Dedifferentiated amniotic fluid mesenchymal stem cell (primary cell): ENCODE measurements at regions not wholly inside any gene's neighbourhood (a gene's known extent, or its start where the extent isn't known, plus 50 kb on each side); places are given as distances from the start of the nearest gene placed in this dataset.
"Not testable (repeated sequence)": the region's sequence is repeated elsewhere in the genome, so short reads cannot be mapped to it uniquely, and the experiment has no call there.

Experiments used
- DNase-seq: peaks from one replicate; pipeline ENCODE4 v3.0.0-alpha.2; 2016; ENCODE audit errors: extremely low spot score

- DNase-seq: no peak
These were observed 614.2 kb upstream of the COBL start for GRCh38 chr7:51930834-51931233.

GRCh38 chr7:51929818-51930217 is 613.2 kb upstream of the COBL start:
- no peak for DNase-seq

GRCh38 chr7:51927738-51928137 is 611.1 kb upstream of the COBL start:
- no peak for DNase-seq

GRCh38 chr7:51918581-51918980 is 602.0 kb upstream of the COBL start:
- no peak for DNase-seq

- no peak for DNase-seq
These were observed 584.9 kb upstream of the COBL start for GRCh38 chr7:51901489-51901840.

- not testable (repeated sequence) for DNase-seq
These were observed 584.3 kb upstream of the COBL start for GRCh38 chr7:51900755-51901488.

GRCh38 chr7:51899611-51900010 is 583.0 kb upstream of the COBL start:
- DNase-seq: no peak

GRCh38 chr7:51882412-51882811 is 565.8 kb upstream of the COBL start:
- no peak for DNase-seq

GRCh38 chr7:51881309-51881708 is 564.7 kb upstream of the COBL start:
- no peak for DNase-seq

GRCh38 chr7:51878865-51879264 is 562.3 kb upstream of the COBL start:
- DNase-seq: no peak

- DNase-seq: no peak
These were observed 552.8 kb upstream of the COBL start for GRCh38 chr7:51869452-51869851.

- no peak for DNase-seq
These were observed 550.5 kb upstream of the COBL start for GRCh38 chr7:51867117-51867516.

- no peak for DNase-seq
These were observed 543.7 kb upstream of the COBL start for GRCh38 chr7:51860305-51860704.

- no peak for DNase-seq
These were observed 533.5 kb upstream of the COBL start for GRCh38 chr7:51850126-51850525.

GRCh38 chr7:51847461-51848134 is 531.0 kb upstream of the COBL start:
- DNase-seq: no peak

- not testable (repeated sequence) for DNase-seq
These were observed 522.5 kb upstream of the COBL start for GRCh38 chr7:51839130-51839529.

GRCh38 chr7:51827631-51828030 is 511.0 kb upstream of the COBL start:
- DNase-seq: no peak

- no peak for DNase-seq
These were observed 507.4 kb upstream of the COBL start for GRCh38 chr7:51824050-51824449.

GRCh38 chr7:51823437-51823836 is 506.8 kb upstream of the COBL start:
- no peak for DNase-seq

- DNase-seq: no peak
These were observed 501.2 kb upstream of the COBL start for GRCh38 chr7:51817694-51818225.

- DNase-seq: not testable (repeated sequence)
These were observed 489.3 kb upstream of the COBL start for GRCh38 chr7:51805783-51806431.

- DNase-seq: no peak
These were observed 486.1 kb upstream of the COBL start for GRCh38 chr7:51802718-51803117.

- no peak for DNase-seq
These were observed 480.8 kb upstream of the COBL start for GRCh38 chr7:51797371-51797770.
